ENCODE measurements at regions not wholly inside any gene's neighbourhood (a gene's known extent, or its start where the extent isn't known, plus 50 kb on each side); places are given as distances from the start of the nearest gene placed in this dataset.

DNA sequence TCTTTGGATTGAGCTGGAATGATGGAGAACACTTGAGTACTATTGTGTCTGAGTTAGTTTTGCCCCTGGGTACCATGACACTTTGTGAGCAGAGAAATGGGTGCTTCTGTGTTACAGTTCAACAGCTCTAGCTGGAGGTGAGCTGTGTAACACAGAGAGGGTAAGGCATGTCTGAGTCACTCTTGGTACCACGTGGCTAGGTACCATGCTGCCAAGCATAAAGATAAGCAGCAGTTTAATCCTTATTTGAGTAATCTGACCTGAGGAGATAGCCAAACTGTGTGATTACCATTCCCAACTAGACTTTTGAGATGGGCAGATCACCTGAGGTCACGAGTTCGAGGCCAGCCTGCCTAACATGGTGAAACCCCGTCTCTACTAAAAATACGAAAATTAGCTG is 122.0 kb downstream of the OLFM4 start:
- no peak for DNase-seq

DNA sequence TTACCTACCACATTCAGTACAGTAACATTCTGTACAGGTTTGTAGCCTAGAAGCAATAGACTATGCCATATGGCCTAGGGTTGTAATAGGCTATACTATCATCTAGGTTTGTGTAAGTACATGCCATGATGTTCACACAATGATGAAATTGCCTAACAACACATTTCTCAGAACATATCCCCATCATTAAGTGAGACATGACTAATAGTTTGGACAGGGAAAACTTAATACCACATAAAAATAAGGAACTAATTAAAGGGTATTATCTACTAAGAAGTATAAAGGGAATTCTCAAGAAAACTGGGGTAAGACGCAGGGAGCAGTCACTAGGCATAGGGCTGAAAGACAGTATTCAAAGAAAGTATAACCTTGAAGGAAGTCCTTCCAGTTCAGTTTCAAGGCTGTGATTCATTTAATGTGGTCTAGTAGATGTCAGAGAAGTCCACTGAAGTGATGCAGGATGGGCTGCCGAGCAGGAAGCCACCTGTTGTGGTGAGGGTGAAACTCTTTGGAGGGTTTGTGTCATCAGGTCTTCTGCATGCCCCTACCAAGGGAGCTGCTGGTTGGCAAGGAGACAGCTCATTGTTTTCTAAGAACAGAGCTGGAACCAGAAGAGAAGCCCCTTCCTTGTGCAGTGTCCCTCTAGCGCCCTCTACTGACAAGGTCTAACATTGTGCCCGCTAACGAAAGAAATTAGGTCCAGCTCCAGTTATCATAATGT is 122.9 kb downstream of the OLFM4 start:
- peak; percentile 37 for DNase-seq

GRCh38 chr13:53152057-53152421 is 123.4 kb downstream of the OLFM4 start:
- DNase-seq: no peak

DNA sequence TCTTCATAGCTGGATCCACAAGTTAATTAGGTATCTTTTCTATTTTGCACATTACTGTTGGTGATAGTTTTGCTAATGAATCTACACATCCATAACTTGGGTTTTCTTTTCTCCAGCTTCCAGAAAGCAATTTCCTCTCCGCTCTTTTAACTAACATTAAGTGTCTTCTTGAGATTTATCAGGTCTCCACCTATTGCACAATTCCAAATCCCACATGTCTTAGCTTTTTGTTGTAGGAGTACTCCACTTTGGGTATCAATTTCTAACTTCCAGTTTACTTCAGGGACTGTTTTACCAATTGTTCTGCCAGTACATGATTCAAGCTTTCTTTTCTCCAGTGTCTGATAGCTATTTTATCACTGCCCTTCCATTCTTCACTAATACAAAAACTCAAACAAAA is 129.6 kb downstream of the OLFM4 start:
- no peak for DNase-seq

DNA sequence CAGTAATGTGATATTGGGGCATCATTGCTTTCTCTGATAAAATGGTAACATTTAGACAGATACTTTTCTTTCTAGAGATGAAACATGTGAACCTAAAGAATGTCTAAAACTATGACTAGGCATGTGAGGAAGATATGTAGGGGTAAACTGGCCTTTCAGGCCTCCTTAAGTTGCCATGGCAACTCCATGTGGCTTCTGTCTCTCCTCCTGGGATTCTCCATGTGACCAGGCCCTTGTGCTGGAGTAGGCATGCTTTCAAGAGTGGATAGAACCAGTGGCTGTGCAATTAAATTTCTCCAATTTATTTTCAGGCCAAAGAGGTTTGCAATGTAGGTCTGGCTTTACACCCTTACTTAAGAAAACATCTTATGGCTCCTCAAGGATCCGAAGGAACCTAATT is 130.8 kb downstream of the OLFM4 start:
- no peak for DNase-seq

DNA sequence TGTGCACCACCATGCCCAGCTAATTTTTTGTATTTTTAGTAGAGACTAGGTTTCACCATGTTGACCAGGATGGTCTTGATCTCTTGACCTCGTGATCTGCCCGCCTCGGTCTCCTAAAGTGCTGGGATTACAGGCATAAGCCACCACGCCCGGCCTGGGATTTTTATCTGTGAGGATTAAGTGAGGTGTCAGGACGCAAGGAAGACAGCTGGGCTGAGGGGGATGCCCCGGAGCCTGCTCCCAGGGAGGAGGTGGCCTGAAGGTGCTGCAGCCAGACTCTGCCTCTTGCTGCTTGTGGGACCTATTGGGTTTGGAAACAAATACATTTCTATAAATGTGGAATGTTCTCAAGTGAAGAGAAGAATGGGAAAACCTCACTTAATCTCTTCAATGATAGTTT is 131.6 kb downstream of the OLFM4 start:
- no peak for DNase-seq

DNA sequence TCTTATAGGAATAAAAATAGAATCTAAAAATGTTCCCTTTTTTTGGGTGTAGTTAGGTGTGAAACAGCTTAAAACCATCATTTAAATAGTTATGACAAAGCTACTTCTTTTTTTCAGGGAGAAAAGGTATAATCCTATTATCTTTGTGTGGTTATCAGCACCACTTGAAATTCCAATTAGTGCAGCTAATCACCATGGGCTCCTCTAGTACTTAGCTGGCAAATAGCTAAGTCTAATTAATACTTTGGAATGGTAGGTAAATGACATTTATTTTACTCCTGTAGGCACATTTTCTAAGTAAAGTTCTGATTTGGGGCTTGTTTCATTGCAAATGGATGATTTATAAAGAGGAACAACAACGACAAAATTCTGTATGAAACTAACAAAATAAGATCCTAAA is 132.6 kb downstream of the OLFM4 start:
- no peak for DNase-seq

DNA sequence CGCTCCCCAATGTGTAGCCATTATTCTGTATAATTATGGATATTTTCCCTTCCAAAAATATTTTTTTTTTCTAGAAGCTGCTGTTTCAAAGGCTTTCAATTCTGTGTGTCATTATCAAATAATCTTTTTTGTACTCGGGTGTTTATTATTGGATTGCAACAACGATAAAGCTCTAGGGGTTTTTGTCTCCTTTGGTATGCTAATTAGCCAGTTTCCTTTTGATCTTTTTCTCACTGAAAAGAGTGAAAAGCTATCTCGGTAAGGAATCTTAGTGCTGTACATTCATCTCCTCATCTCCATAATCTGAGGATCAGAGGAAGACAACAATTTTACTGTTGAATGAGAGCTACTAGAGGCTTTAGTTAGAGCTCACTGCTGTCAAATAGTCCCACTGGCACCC is 136.6 kb downstream of the OLFM4 start:
- DNase-seq: no peak

- DNase-seq: no peak
Observed at GRCh38 chr13:53167561-53167960, 138.9 kb downstream of the OLFM4 start.

DNA sequence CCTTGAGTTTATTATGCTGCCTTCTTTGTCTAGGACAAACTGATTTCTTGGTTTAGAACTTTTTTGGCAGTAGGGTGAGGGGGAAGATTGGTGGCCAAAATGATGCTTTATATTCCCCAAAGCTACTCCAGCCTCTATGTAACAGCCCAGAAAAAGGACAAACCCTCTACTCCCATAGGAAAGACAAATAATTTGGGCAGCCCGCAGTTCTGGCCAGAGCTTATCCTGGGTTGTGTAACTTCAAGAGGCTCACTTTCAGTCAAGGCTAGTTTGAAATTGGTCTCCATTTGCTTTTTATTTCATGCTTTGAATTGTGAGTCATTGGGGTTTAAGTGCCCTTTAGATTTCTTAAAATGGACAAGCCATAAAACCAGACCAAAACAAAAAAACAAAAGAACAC is 142.3 kb downstream of the OLFM4 start:
- DNase-seq: no peak

GRCh38 chr13:53174545-53174944 is 145.9 kb downstream of the OLFM4 start:
- DNase-seq: no peak

DNA sequence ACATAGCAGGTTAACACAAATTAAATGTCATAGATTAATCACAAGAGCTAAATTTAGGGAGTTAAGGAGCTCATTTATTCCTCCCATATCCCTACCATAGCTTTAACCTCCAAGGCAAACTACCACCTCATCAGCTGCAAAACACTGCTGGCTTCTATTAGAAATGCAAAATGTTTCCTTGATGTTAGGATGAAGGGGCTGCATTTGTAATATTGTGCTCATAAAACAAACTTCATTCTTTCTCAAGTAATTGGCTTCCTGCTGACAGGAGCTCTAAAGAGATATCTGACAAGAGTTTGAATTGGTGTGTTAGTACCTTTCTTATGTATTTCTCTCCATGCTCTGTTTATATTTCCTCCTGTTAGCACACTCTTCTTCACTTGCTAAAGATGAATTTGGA is 152.1 kb downstream of the OLFM4 start:
- DNase-seq: no peak

DNA sequence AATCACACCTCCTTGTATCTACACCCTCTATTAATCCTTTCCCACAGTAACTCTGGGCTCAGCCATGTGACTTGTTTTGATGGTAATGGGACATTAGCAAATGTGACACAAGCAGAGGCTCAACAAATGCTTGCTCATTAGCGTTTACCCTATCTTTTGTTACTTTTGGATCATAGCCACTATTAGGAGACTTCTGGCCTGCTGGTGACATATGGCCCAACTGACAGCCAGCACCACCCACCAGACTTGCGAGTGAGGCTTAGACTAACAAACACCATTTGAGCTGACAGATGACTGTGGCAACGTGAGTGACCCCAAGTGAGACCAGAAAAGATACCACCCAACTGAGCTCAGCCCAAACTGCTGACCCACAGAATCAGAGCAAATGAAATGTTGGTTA is 154.1 kb downstream of the OLFM4 start:
- DNase-seq: no peak

GRCh38 chr13:53188120-53188519 is 159.5 kb downstream of the OLFM4 start:
- DNase-seq: no peak

GRCh38 chr13:53189162-53189561 is 160.5 kb downstream of the OLFM4 start:
- no peak for DNase-seq

DNA sequence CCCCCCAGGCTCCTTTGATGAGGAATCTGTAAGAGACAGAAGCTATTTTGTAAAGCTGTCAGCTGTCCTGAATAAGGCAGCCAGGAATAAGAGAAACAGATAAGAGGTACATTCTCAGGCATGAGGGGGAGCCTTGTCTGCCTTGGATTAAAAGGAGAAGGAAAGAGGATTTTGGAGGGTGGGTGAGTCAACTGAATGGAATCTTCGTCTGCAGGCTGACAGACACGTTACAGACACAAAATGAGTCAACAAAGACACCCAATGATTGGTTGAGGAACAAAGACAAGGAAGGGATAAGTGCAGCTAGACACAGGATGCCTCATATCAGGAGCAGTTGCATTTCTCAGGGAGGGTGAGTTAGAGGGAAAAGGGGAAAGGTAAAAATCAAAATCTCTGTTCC is 162.5 kb downstream of the OLFM4 start:
- DNase-seq: no peak

DNA sequence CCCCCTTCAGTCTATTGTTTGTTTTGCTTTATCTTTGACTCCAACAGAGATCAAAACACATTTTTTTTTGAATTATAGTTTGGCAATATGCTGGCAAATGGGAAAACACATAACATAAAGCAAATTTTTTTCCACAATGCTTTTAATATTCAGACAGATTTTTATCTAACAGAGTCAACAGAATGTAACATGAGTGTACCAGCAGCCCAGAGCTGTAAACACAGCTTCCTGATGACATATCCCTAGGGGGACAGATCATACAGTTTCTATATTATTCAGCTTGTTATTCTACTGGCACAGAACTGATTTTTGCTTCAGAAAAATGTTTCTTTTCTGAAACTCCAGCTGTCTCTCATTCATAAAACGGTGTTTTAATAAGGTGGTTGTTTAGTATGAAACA is 168.8 kb downstream of the OLFM4 start:
- no peak for DNase-seq

- no peak for DNase-seq
Observed at GRCh38 chr13:53198017-53198416, 169.4 kb downstream of the OLFM4 start.

GRCh38 chr13:53198736-53199135 is 170.1 kb downstream of the OLFM4 start:
- DNase-seq: no peak

- no peak for DNase-seq
Observed at GRCh38 chr13:53200075-53200474, 171.5 kb downstream of the OLFM4 start.

DNA sequence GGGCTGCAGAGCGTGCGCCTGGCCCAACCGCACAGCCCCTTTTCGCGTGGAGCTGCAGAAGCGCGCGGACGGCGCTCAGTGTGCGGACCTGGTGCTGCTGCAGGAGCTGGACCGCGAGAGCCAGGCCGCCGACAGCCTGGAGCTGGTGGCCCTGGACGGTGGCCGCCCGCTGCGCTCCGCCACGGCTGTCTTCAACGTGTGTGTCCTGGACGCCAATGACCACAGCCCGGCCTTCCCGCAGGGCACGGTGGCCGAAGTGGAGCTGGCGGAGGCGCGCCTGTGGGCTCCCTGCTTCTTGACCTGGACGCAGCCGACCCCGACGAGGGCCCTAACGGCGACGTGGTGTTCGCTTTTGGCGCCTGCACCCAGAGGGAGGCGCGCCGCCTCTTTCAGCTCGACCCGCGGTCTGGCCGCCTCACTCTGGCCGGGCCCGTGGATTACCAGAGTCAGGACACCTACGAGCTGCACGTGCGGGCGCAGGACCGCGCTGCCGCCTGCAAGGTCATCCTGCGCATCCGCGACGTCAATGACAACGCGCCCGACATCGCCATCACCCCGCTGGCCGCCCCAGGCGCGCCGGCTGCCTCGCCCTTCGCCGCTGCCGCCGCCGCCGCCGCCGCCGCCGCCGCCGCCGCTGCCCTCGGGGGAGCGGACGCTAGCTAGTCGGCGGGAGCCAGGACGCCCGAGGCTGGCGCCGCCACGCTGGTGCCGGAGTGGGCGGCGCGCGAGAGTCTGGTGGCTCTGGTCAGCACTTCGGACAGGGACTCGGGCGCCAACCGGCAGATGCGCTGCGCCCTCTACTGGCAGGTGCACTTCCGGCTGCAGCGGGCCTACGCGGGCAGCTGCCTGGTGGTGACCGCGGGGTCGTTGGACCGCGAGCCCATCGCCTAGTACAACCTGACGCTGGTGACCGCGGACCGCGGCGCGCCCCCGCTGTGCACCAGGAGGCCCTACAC is 172.2 kb downstream of the OLFM4 start:
- peak; percentile 40 for DNase-seq

DNA sequence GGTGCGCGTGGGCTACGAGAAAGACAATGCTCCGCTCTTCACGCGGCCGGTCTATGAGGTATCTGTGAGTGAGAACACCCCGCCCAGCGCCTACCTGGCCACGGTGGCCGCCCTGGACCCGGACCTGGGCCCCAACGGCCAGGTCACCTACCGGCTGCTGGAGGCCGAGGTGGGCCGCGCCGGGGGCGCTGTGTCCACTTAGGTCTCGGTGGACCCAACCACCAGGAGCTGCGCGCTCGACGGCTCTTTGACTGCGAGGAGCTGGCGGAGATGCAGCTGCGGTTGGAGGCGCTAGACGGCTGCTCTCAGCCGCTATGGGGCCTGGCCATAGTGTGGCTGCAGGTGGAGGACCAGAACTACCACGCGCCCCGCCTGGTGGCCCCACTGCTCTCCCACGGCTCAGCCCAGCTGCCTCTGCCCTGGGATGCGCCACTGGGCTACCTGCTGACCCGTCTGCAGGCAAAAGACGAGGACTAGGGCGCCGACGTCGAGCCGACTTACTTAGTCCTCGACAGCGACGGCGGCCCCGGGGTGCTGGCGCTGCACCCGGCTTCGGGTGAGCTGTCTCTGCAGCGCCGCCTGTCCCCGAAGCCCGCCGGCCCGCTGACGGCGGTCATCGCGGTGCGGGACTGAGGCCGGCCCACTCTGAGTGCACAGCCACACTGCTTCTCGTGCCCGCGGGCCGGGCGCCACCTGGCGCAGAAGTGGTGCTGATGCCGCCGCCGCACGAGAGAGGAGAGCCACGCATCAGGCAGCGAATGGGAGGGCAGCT is 173.0 kb downstream of the OLFM4 start:
- DNase-seq: peak; percentile 12

GRCh38 chr13:53204598-53204997 is 176.0 kb downstream of the OLFM4 start:
- no peak for DNase-seq

- no peak for DNase-seq
Observed at GRCh38 chr13:53206455-53206854, 177.8 kb downstream of the OLFM4 start.
